ENCODE measurements at regions not wholly inside any gene's neighbourhood (a gene's known extent, or its start where the extent isn't known, plus 50 kb on each side); places are given as distances from the start of the nearest gene placed in this dataset.
A peak's percentile ranks its signal among the peaks of the same experiment; 100 is the strongest.

GRCh38 chr2:41782306-41783158, 265.3 kb upstream of the PKDCC start:
- peak; percentile 46 for DNase-seq (ENCODE audit: low spot score)

GRCh38 chr2:41784496-41784895, 263.3 kb upstream of the PKDCC start:
- DNase-seq (ENCODE audit: low spot score): no peak

GRCh38 chr2:41785251-41786022, 262.4 kb upstream of the PKDCC start:
- no peak for DNase-seq (ENCODE audit: low spot score)

- DNase-seq (ENCODE audit: low spot score): peak; percentile 55
Measured at GRCh38 chr2:41791523-41791922, 256.3 kb upstream of the PKDCC start.

GRCh38 chr2:41803361-41803760, 244.5 kb upstream of the PKDCC start:
- no peak for DNase-seq (ENCODE audit: low spot score)

GRCh38 chr2:41806286-41806685, 241.5 kb upstream of the PKDCC start:
- DNase-seq (ENCODE audit: low spot score): no peak

- DNase-seq (ENCODE audit: low spot score): no peak
Measured at GRCh38 chr2:41821167-41821566, 226.7 kb upstream of the PKDCC start.

GRCh38 chr2:41826921-41827320, 220.9 kb upstream of the PKDCC start:
- no peak for DNase-seq (ENCODE audit: low spot score)

GRCh38 chr2:41827354-41827971, 220.4 kb upstream of the PKDCC start:
- DNase-seq (ENCODE audit: low spot score): no peak

GRCh38 chr2:41828052-41828643, 219.7 kb upstream of the PKDCC start:
- DNase-seq (ENCODE audit: low spot score): no peak

GRCh38 chr2:41829052-41829451, 218.8 kb upstream of the PKDCC start:
- no peak for DNase-seq (ENCODE audit: low spot score)

- DNase-seq (ENCODE audit: low spot score): no peak
Measured at GRCh38 chr2:41830600-41830999, 217.2 kb upstream of the PKDCC start.

- DNase-seq (ENCODE audit: low spot score): no peak
Measured at GRCh38 chr2:41832218-41832617, 215.6 kb upstream of the PKDCC start.

GRCh38 chr2:41835401-41835800, 212.4 kb upstream of the PKDCC start:
- no peak for DNase-seq (ENCODE audit: low spot score)

GRCh38 chr2:41836948-41837347, 210.9 kb upstream of the PKDCC start:
- peak; percentile 67 for DNase-seq (ENCODE audit: low spot score)

GRCh38 chr2:41837610-41838009, 210.2 kb upstream of the PKDCC start:
- no peak for DNase-seq (ENCODE audit: low spot score)

GRCh38 chr2:41840702-41841551, 206.9 kb upstream of the PKDCC start:
- peak; percentile 98 for DNase-seq (ENCODE audit: low spot score)

- no peak for DNase-seq (ENCODE audit: low spot score)
Measured at GRCh38 chr2:41846962-41847361, 200.9 kb upstream of the PKDCC start.

- DNase-seq (ENCODE audit: low spot score): no peak
Measured at GRCh38 chr2:41847744-41848441, 199.9 kb upstream of the PKDCC start.

- no peak for DNase-seq (ENCODE audit: low spot score)
Measured at GRCh38 chr2:41851554-41851953, 196.3 kb upstream of the PKDCC start.
